ENCODE measurements at regions not wholly inside any gene's neighbourhood (a gene's known extent, or its start where the extent isn't known, plus 50 kb on each side); places are given as distances from the start of the nearest gene placed in this dataset.

GRCh38 chr10:78203915-78204818 is 170.5 kb downstream of the RPS24 start:
- no peaks in the 10 kb centered on the region for H3K9me3 ChIP-seq (ENCODE audit: control insufficient read depth in 4 of 4, insufficient read depth in 3 of 4, low read length in 3 of 4)
- peaks cover 0 to 18% (median 3%) of the 10 kb centered on the region in 5 donors for H3K4me1 ChIP-seq (ENCODE audit: control insufficient read depth in 5 of 5, insufficient read depth in 5 of 5, low read length in 5 of 5)
- DNase-seq, result peak; percentile 66 to 78 (median 69)
- no peak for TF ChIP-seq CTCF (IDR thresholded peaks at IDR 0.05; ENCODE audit: control extremely low read depth, extremely low read depth)
- no peaks in the 10 kb centered on the region for H3K27me3 ChIP-seq (ENCODE audit: control insufficient read depth in 3 of 3, insufficient read depth in 3 of 3, low read length in 2 of 3)
- H3K4me3 ChIP-seq, result no peak overlapping the region
- H3K36me3 ChIP-seq (ENCODE audit: control insufficient read depth in 4 of 4, insufficient read depth in 4 of 4, low read length in 4 of 4), result no peaks in the 10 kb centered on the region
- WGBS, 2 donors, result 56 to 61% methylated on average over 9 of the region's 9 CpGs
- ATAC-seq (ENCODE audit: insufficient read depth, low FRiP score), result no peak
- peak overlapping the region in 1 of 2 donors; percentile 7 for H3K9ac ChIP-seq (ENCODE audit: insufficient read depth in 1 of 2, low read length in 2 of 2)
- no peak overlapping the region for H3K27ac ChIP-seq (ENCODE audit: low read depth in 1 of 2, low read length in 1 of 2)

GRCh38 chr10:78205457-78206016 is 171.9 kb downstream of the RPS24 start:
- no peak overlapping the region for H3K9ac ChIP-seq (ENCODE audit: insufficient read depth in 1 of 2, low read length in 2 of 2)
- H3K36me3 ChIP-seq (ENCODE audit: control insufficient read depth in 4 of 4, insufficient read depth in 4 of 4, low read length in 4 of 4), result no peaks in the 10 kb centered on the region
- H3K27me3 ChIP-seq (ENCODE audit: control insufficient read depth in 3 of 3, insufficient read depth in 3 of 3, low read length in 2 of 3), result no peaks in the 10 kb centered on the region
- peaks cover 0 to 18% (median 3%) of the 10 kb centered on the region in 5 donors for H3K4me1 ChIP-seq (ENCODE audit: control insufficient read depth in 5 of 5, insufficient read depth in 5 of 5, low read length in 5 of 5)
- ATAC-seq (ENCODE audit: insufficient read depth, low FRiP score), result no peak
- no peaks in the 10 kb centered on the region for H3K9me3 ChIP-seq (ENCODE audit: control insufficient read depth in 4 of 4, insufficient read depth in 3 of 4, low read length in 3 of 4)
- H3K4me3 ChIP-seq, result no peak overlapping the region
- TF ChIP-seq CTCF (IDR thresholded peaks at IDR 0.05; ENCODE audit: control extremely low read depth, extremely low read depth), result no peak
- 69 to 78% methylated on average over 5 of the region's 5 CpGs for WGBS, 2 donors
- no peak for DNase-seq
- H3K27ac ChIP-seq (ENCODE audit: low read depth in 1 of 2, low read length in 1 of 2), result no peak overlapping the region

- H3K27ac ChIP-seq (ENCODE audit: low read depth in 1 of 2, low read length in 1 of 2), result no peak overlapping the region
- peak in 1 of 3 donors; percentile 18 for DNase-seq
- H3K4me1 ChIP-seq (ENCODE audit: control insufficient read depth in 5 of 5, insufficient read depth in 5 of 5, low read length in 5 of 5), result peaks cover 0 to 24% (median 9%) of the 10 kb centered on the region in 5 donors
- no peaks in the 10 kb centered on the region for H3K36me3 ChIP-seq (ENCODE audit: control insufficient read depth in 4 of 4, insufficient read depth in 4 of 4, low read length in 4 of 4)
- TF ChIP-seq CTCF (IDR thresholded peaks at IDR 0.05; ENCODE audit: control extremely low read depth, extremely low read depth), result no peak
- WGBS, 2 donors, result 56 to 66% methylated on average over 5 of the region's 5 CpGs
- H3K4me3 ChIP-seq, result no peak overlapping the region
- no peak for ATAC-seq (ENCODE audit: insufficient read depth, low FRiP score)
- H3K27me3 ChIP-seq (ENCODE audit: control insufficient read depth in 3 of 3, insufficient read depth in 3 of 3, low read length in 2 of 3), result no peaks in the 10 kb centered on the region
- no peak overlapping the region for H3K9ac ChIP-seq (ENCODE audit: insufficient read depth in 1 of 2, low read length in 2 of 2)
- H3K9me3 ChIP-seq (ENCODE audit: control insufficient read depth in 4 of 4, insufficient read depth in 3 of 4, low read length in 3 of 4), result no peaks in the 10 kb centered on the region
Observed at GRCh38 chr10:78207216-78207615, 173.6 kb downstream of the RPS24 start.

Data from lung (tissue), 11 donors.